Caco-2 (cell line): ENCODE measurements at regions not wholly inside any gene's neighbourhood (a gene's known extent, or its start where the extent isn't known, plus 50 kb on each side); places are given as distances from the start of the nearest gene placed in this dataset.

Experiments used
- BruUV-seq: library from RNA; stranded (reverse); fragments of 400-500 nt; replicated peaks from 2 replicates; lab custom pipeline; 2021; lab: Mats Ljungman, UMichigan
- CTCF ChIA-PET: fragments of 300-600 bp; sonication (Branson Sonifier 250); formaldehyde crosslinking; loops from one replicate; lab custom pipeline; 2022; ENCODE audit warnings: antibody characterized with exemption; lab: Charles Lee
- POLR2A ChIA-PET: fragments of 300-600 bp; sonication (Branson Sonifier 250); formaldehyde crosslinking; loops from one replicate; lab custom pipeline; 2022; ENCODE audit warnings: antibody characterized with exemption; lab: Charles Lee
- DNase-seq, 2 experiments: peaks; one replicate each; pipeline versions ENCODE4 v3.0.0 to v3.0.0-alpha.2; 2020 to 2022
- H3K27me3 ChIP-seq: replicated peaks from 2 replicates; pipeline ENCODE4 v1.6.0; 2011; ENCODE audit warnings: low read length; ENCODE audit not compliant: control insufficient read depth, insufficient read depth
- H3K36me3 ChIP-seq: 2 replicates; pipeline ENCODE4 v1.5.1; 2011; ENCODE audit warnings: low read length; ENCODE audit not compliant: control insufficient read depth, insufficient read depth
- H3K4me1 ChIP-seq: fragments of 250-450 bp; sonication (Bioruptor Pico); 2 replicates; pipeline ENCODE4 v1.5.1; 2020; ENCODE audit warnings: mild to moderate bottlenecking
- H3K4me3 ChIP-seq: 2 replicates; pipeline ENCODE4 v1.5.1; 2011; ENCODE audit warnings: low read depth, mild to moderate bottlenecking, control low read depth, low read length
- H3K9me3 ChIP-seq: fragments of 250-450 bp; sonication (Bioruptor Pico); 2 replicates; pipeline ENCODE4 v1.5.1; 2020; ENCODE audit warnings: mild to moderate bottlenecking, moderate library complexity
- H3K27ac Mint-ChIP-seq: one replicate; pipeline ENCODE4 v1.8.0; 2022; ENCODE audit warnings: mixed read lengths; ENCODE audit not compliant: unreplicated experiment
- H3K27me3 Mint-ChIP-seq: one replicate; pipeline ENCODE4 v1.8.0; 2022; ENCODE audit warnings: mixed read lengths; ENCODE audit not compliant: insufficient read depth, unreplicated experiment
- H3K36me3 Mint-ChIP-seq: one replicate; pipeline ENCODE4 v1.8.0; 2022; ENCODE audit warnings: mild to moderate bottlenecking, mixed read lengths; ENCODE audit not compliant: insufficient read depth, unreplicated experiment
- H3K4me1 Mint-ChIP-seq: one replicate; pipeline ENCODE4 v1.8.0; 2022; ENCODE audit warnings: low read depth, mixed read lengths; ENCODE audit not compliant: unreplicated experiment
- H3K4me3 Mint-ChIP-seq: one replicate; pipeline ENCODE4 v1.8.0; 2022; ENCODE audit warnings: mild to moderate bottlenecking, moderate library complexity, mixed read lengths; ENCODE audit not compliant: unreplicated experiment
- H3K9me3 Mint-ChIP-seq: one replicate; pipeline ENCODE4 v1.8.0; 2022; ENCODE audit warnings: mixed read lengths; ENCODE audit not compliant: unreplicated experiment
- intact Hi-C: fragments of 100-400 bp; cut with micrococcal nuclease; formaldehyde crosslinking; loops from one replicate; pipeline ENCODE4 v1.10.0; 2022; ENCODE audit not compliant: unreplicated experiment
- TF ChIP-seq, protein P1 (sequence below), 2 experiments: fragments of 200-600 bp in 1 of 2; IDR thresholded peaks; 1 replicate in 1 of 2; 2 replicates in 1 of 2; pipeline versions ENCODE4 v1.5.1 to v1.8.0; 2011 to 2022; ENCODE audit warnings: antibody characterized with exemption in 1 of 2, control low read depth in 1 of 2, inconsistent platforms in 1 of 2, low read depth in 1 of 2, low read length in 1 of 2, mild to moderate bottlenecking in 1 of 2, moderate library complexity in 1 of 2; ENCODE audit not compliant: insufficient read depth in 1 of 2, severe bottlenecking in 1 of 2, unreplicated experiment in 1 of 2

DNA sequence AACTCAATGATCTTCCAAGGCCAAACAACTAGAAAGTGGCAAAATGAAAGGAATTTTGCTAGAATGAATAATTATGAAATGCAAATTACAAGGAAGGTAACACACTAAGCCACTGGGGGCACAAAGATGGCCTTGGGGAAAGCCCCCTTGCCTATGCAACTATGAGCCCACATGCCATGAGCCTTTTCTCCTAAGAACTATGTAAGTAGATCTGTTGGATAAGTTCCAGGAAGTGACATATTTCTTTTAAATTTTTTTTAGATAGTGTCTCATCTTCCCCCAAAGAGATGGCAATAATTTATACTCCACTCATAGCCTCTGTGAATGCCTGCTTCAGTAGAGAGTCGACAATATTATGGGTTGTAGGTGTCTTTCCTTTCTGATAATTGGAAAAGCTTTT, 257.8 kb downstream of the AUH start:
- Histone ChIP-seq H3K36me3 (no peaks in the 10 kb centered on the region), H3K4me3 (no peak overlapping the region), H3K9me3 (no peaks in the 10 kb centered on the region), H3K27me3 (no peaks in the 10 kb centered on the region), H3K4me1 (no peaks in the 10 kb centered on the region)
- no peak for DNase-seq
- Mint-ChIP-seq H3K27ac (no peak overlapping the region), H3K27me3 (no peaks in the 10 kb centered on the region), H3K4me1 (no peaks in the 10 kb centered on the region), H3K36me3 (no peaks in the 10 kb centered on the region), H3K9me3 (no peaks in the 10 kb centered on the region), H3K4me3 (no peak overlapping the region)
- TF ChIP-seq, protein P1, sequence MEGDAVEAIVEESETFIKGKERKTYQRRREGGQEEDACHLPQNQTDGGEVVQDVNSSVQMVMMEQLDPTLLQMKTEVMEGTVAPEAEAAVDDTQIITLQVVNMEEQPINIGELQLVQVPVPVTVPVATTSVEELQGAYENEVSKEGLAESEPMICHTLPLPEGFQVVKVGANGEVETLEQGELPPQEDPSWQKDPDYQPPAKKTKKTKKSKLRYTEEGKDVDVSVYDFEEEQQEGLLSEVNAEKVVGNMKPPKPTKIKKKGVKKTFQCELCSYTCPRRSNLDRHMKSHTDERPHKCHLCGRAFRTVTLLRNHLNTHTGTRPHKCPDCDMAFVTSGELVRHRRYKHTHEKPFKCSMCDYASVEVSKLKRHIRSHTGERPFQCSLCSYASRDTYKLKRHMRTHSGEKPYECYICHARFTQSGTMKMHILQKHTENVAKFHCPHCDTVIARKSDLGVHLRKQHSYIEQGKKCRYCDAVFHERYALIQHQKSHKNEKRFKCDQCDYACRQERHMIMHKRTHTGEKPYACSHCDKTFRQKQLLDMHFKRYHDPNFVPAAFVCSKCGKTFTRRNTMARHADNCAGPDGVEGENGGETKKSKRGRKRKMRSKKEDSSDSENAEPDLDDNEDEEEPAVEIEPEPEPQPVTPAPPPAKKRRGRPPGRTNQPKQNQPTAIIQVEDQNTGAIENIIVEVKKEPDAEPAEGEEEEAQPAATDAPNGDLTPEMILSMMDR (IDR thresholded peaks at IDR 0.05; ENCODE audit: insufficient read depth in 1 of 2, low read depth in 1 of 2, low read length in 1 of 2, severe bottlenecking in 1 of 2, unreplicated experiment in 1 of 2): no peak
- BruUV-seq: no TSS peak
- CTCF ChIA-PET: no interaction called here
- intact Hi-C loops: no loop called here
- POLR2A ChIA-PET: no interaction called here

DNA sequence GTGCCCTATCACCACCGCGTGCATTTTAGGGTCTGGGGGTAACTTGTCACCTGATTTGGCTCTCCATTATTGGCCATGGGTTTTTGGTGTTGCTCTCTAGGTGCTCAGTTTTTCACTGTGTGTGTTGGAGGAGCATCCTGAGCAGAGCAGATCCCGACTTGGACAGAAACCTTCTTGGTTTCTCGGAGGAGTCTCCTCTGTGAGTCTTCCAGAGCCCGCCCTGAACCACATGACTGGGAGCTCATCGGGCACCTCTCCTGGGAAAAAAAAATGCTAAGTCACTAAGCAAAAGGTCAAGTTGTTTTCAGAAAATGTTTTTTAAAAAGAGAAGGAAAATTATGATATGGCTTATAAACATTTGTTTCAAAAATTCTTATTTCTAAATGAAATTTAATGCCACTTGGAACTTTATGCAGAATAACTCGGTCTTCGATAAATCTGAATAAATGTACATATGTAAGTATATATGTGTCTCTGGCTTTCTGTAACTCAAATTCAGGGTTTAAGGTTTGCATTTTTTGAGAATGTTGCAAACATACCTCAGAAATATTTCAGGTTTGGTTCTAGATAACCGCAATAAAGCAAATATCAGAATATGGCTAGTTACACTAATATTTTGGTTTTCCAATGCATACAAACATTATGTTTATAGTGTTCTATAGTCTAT, 255.2 kb downstream of the AUH start:
- Mint-ChIP-seq H3K27ac (no peak overlapping the region), H3K9me3 (no peaks in the 10 kb centered on the region), H3K27me3 (no peaks in the 10 kb centered on the region), H3K36me3 (no peaks in the 10 kb centered on the region), H3K4me3 (no peak overlapping the region), H3K4me1 (no peaks in the 10 kb centered on the region)
- Histone ChIP-seq H3K4me1 (no peaks in the 10 kb centered on the region), H3K27me3 (no peaks in the 10 kb centered on the region), H3K9me3 (no peaks in the 10 kb centered on the region), H3K36me3 (no peaks in the 10 kb centered on the region), H3K4me3 (no peak overlapping the region)
- POLR2A ChIA-PET: no interaction called here
- TF ChIP-seq, protein P1 (IDR thresholded peaks at IDR 0.05; ENCODE audit: insufficient read depth in 1 of 2, low read depth in 1 of 2, low read length in 1 of 2, severe bottlenecking in 1 of 2, unreplicated experiment in 1 of 2): no peak
- no peak for DNase-seq
- BruUV-seq: no TSS peak
- CTCF ChIA-PET: no interaction called here
- intact Hi-C loops: no loop called here

DNA sequence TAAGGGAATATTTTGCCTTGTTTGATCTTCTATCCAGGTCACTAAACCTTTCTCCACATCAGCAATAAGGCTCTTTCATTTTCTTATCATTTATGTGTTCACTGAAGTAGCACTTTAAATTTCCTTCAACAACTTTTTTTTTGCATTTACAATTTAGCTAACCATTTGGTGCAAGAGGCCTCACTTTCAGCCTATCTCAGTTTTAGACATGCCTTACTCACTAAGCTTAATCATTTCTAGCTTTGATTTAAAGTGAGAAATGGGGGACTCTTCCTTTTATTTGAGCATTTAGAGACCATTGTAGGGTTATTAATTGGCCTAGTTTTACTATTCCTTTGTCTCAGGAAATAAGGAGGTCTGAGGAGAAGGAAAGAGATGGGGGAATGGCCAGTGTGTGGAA, 250.5 kb downstream of the AUH start:
- Mint-ChIP-seq H3K4me1 (no peaks in the 10 kb centered on the region), H3K9me3 (no peaks in the 10 kb centered on the region), H3K27ac (no peak overlapping the region), H3K27me3 (no peaks in the 10 kb centered on the region), H3K36me3 (no peaks in the 10 kb centered on the region), H3K4me3 (no peak overlapping the region)
- CTCF ChIA-PET: interaction anchor here (0.6 kb wide), 1 partner anchor 326 kb away, joined by 3 read pairs; no protein-coding TSS in a partner anchor
- H3K27me3 ChIP-seq: no peaks in the 10 kb centered on the region
- H3K4me1 ChIP-seq: no peaks in the 10 kb centered on the region
- POLR2A ChIA-PET: interaction anchor here (0.6 kb wide), 1 partner anchor 20 kb away, joined by 3 read pairs; no protein-coding TSS in a partner anchor
- intact Hi-C loops: no loop called here
- H3K36me3 ChIP-seq: no peaks in the 10 kb centered on the region
- no peaks in the 10 kb centered on the region for H3K9me3 ChIP-seq
- no peak for DNase-seq
- TF ChIP-seq, protein P1 (IDR thresholded peaks at IDR 0.05; ENCODE audit: insufficient read depth in 1 of 2, low read depth in 1 of 2, low read length in 1 of 2, severe bottlenecking in 1 of 2, unreplicated experiment in 1 of 2): no peak
- BruUV-seq: no TSS peak
- no peak overlapping the region for H3K4me3 ChIP-seq
